GM18502 (cell line): ENCODE measurements at regions not wholly inside any gene's neighbourhood (a gene's known extent, or its start where the extent isn't known, plus 50 kb on each side); places are given as distances from the start of the nearest gene placed in this dataset.
"Not testable (repeated sequence)": the region's sequence is repeated elsewhere in the genome, so short reads cannot be mapped to it uniquely, and the experiment has no call there.

Source experiments
- ATAC-seq: cut with Tn5 transposase; IDR thresholded peaks from one replicate; pipeline ENCODE4 v1.9.1; 2021; ENCODE audit warnings: mild to moderate bottlenecking; ENCODE audit not compliant: unreplicated experiment, poor library complexity

GRCh38 chr10:35934642-35934995 is 292.5 kb upstream of the FZD8 start:
- ATAC-seq: no peak

GRCh38 chr10:35933940-35934641 is 292.0 kb upstream of the FZD8 start:
- ATAC-seq: no peak

- ATAC-seq: no peak
Observed at GRCh38 chr10:35933491-35933890, 291.4 kb upstream of the FZD8 start.

- ATAC-seq: not testable (repeated sequence)
Observed at GRCh38 chr10:35929962-35930361, 287.9 kb upstream of the FZD8 start.

- ATAC-seq: no peak
Observed at GRCh38 chr10:35928748-35929147, 286.7 kb upstream of the FZD8 start.

GRCh38 chr10:35927990-35928488 is 285.9 kb upstream of the FZD8 start:
- ATAC-seq: peak; percentile 63

GRCh38 chr10:35927341-35927740 is 285.2 kb upstream of the FZD8 start:
- ATAC-seq: no peak

- no peak for ATAC-seq
Observed at GRCh38 chr10:35926846-35927245, 284.8 kb upstream of the FZD8 start.

GRCh38 chr10:35925493-35925892 is 283.4 kb upstream of the FZD8 start:
- ATAC-seq: no peak

GRCh38 chr10:35924759-35925158 is 282.7 kb upstream of the FZD8 start:
- ATAC-seq: no peak

- no peak for ATAC-seq
Observed at GRCh38 chr10:35922876-35923600, 280.9 kb upstream of the FZD8 start.

GRCh38 chr10:35921866-35922350 is 279.8 kb upstream of the FZD8 start:
- no peak for ATAC-seq

- ATAC-seq: no peak
Observed at GRCh38 chr10:35916791-35917190, 274.7 kb upstream of the FZD8 start.

- no peak for ATAC-seq
Observed at GRCh38 chr10:35913628-35914027, 271.5 kb upstream of the FZD8 start.

GRCh38 chr10:35912615-35913569 is 270.8 kb upstream of the FZD8 start:
- ATAC-seq: no peak

- ATAC-seq: no peak
Observed at GRCh38 chr10:35911954-35912353, 269.9 kb upstream of the FZD8 start.

GRCh38 chr10:35911233-35911632 is 269.1 kb upstream of the FZD8 start:
- ATAC-seq: no peak

- no peak for ATAC-seq
Observed at GRCh38 chr10:35910234-35910633, 268.1 kb upstream of the FZD8 start.

- ATAC-seq: no peak
Observed at GRCh38 chr10:35909121-35909720, 267.1 kb upstream of the FZD8 start.

- no peak for ATAC-seq
Observed at GRCh38 chr10:35908451-35908850, 266.4 kb upstream of the FZD8 start.
